HG02981 (cell line): ENCODE measurements at regions not wholly inside any gene's neighbourhood (a gene's known extent, or its start where the extent isn't known, plus 50 kb on each side); places are given as distances from the start of the nearest gene placed in this dataset.

Source experiments
- ATAC-seq: cut with Tn5 transposase; IDR thresholded peaks from one replicate; pipeline ENCODE4 v1.9.1; 2021; ENCODE audit warnings: mild to moderate bottlenecking, moderate library complexity; ENCODE audit not compliant: unreplicated experiment

DNA sequence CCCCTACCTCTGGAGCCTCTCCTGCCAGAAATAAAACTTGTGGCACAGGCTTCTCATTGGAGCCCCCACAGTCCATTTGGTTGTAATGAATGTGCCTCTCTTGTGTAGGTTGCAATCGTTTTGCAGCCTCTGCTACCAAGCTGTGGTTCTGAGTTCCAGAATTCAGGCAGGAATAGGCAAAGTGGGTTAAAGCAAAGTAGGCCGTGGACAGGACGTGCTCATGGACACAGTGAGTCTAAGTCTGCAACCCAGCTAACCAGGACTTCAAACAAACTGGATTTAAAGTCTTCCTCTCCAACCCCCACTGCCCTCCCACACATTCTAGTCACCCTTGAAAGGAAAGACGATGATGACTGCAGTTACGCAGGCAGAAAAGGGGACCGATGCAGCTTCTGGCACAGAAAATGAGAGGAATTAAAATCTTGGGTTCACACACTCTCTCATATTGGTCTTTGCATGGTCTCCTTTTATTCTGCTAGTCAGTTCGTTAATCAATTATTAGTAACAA, 260.0 kb downstream of the PIK3R1 start:
- no peak for ATAC-seq

DNA sequence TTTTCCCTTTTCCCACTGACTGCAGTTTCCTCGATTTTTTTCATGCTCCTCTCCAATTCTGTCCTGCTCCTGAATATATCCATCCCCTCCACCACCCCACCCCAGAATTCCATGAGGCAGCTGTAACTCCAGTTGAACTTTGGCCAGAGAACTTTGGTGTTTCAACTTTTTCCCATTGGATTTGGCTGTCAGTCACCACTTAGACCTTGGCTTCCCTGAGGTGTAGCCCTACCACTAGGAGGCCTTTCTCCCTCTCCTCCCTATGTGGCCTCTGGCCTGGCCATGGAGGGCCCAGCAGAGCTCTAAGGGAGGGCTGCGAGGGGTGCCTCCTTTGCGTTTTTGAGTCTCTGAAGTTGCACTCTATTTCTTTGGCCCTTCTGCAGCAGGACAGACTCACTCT, 261.3 kb downstream of the PIK3R1 start:
- no peak for ATAC-seq

DNA sequence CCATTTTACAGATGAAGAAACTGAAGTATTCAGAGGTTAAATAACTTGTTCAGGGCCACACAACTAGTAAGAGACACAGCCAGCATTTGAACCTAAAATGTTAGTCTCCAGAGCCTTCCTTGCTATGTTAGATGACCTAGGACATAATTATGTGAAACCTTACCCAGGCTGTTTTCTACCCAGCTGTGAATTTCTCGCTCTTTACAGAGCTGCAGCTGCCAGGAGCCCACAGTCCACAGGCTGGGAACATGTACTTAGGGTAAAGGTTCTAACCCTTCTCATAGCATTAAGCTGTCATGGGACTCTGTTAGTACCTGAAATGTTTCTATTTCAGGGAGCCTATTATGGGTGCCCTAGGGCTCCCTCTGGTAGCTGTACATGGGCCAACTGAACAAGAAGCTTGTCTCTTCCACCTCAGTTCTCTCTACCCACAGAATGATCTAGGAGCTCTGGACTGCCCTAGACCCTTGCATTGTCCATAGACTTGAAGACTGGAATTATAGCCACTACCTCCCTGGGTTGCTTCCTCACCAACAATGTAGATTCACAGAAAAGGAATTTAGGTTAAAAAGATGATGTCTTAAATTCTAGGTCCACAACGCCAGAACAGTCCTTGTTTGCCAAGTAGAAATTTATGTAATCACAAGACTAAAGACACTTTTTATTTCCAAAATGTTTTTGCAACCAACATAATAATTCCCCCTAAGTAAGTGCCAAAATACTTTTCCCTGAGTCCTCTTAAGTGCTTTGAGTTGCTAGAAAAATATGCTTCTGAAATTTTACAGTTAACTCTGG, 262.9 kb downstream of the PIK3R1 start:
- no peak for ATAC-seq

DNA sequence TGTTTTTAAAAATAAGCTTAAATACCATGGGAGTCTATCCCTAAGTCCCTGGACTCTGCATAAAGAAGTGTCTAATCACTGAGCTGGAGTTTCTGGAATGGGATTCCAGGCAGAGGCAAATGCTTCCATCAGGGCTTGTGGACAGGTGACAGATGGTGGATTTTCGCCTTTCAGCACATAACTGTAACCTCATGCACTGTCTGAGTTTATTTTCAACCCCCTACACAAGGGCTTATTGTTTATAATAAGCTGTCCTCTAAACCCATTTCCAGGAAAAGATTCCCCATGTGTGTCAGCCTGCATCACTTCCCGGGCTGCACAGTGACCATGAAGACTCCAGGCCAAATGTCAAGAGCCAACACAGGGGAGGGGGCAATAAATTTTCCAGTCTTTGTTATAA, 264.0 kb downstream of the PIK3R1 start:
- no peak for ATAC-seq

DNA sequence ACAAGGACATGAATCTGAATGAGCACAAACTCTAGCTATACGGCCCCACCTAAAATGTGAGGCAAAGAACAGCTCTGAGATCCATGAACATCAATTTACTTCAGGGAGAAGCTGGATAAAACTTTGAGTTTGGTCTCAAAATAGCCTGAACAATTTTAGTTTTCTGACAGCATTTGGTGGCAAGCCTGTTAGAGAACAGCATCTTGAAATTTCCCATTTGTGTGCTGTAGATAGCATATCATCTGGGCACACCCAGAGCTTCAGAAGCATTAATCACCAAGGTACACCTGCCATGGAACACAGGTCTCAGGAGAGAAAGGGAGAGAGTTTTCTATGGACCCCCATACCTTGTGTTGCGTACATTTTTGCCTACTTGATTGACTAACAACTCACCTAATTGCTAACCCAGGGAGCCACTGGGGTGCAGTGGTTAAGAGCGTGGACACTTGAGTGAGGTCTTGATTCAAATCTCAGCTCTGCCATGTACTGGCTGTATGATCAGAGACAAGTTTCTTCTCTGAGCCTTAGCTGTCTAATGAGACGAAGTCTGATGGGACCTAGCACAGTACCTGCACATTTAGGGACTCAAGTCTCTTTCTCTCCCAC, 264.9 kb downstream of the PIK3R1 start:
- no peak for ATAC-seq

DNA sequence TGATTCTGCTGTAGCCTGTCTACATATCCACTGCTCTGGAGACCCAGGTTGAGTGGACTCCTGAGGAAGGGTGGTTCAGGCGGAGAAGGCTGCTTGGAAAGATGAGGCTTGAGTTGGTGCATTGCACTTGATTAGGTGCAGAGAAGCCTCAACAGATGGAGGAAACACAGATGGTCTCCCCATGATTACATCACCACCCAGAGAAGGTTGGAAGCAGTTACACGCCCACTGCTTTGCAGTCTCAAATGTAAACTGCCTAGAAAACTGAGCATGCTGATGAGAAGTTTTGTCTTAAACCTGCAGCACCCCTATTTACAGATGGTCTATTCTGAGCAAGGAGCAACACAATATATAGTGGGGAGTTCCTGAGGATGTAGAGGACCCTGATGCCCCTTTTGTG, 266.6 kb downstream of the PIK3R1 start:
- ATAC-seq = no peak

DNA sequence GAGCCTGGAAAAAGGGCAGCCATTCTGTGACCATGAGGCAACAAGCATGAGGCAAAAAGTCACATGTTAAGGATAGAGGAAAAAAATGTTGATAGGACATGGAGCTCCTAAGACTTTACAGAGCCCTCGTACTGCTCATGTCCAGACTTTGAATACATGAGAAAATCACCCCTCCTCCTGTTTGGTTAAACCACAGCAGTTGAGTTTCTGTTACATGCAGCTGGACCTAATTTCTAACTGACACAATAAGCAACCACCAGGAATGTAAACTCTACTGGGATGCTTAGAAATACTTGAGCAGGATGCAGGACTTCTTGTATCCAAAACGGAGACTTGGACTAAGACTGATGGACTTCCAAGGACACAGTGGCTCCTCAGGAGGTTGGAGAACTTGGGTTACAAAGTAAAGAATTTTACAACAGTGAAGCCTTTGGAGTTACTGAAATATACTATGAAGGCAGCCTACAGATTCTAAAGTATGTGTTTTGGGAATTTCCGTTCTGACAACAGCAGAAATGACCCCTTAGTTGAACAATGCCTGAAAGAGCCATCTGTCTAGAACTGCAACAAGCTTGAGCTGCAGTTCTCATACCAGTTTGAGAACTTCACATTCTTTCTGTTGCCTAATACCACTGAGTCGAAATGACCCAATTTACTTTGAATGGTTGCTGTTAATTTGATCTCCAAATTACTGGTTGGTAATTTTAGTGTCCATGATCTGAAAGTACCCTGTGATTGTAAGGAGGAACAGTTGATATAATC, 268.9 kb downstream of the PIK3R1 start:
- no peak for ATAC-seq

DNA sequence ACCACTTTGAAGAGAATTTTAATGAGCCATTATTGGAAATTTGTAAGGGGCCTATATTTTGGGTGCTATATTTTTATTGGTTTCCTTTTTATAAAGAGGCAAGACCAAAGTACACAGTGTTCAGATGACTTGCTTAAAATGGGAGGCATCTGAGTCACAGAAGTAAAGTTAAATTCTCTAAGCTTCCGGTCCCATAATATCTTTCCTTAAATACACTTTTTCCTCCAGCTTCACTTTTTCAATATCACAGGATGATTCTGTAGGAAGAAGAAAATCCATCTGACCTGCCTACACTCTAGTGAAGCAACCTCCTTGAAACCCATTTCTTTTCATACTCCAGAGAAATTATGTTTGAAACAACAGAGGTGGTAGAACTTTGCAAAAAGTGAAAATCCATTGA, 274.0 kb downstream of the PIK3R1 start:
- no peak for ATAC-seq

DNA sequence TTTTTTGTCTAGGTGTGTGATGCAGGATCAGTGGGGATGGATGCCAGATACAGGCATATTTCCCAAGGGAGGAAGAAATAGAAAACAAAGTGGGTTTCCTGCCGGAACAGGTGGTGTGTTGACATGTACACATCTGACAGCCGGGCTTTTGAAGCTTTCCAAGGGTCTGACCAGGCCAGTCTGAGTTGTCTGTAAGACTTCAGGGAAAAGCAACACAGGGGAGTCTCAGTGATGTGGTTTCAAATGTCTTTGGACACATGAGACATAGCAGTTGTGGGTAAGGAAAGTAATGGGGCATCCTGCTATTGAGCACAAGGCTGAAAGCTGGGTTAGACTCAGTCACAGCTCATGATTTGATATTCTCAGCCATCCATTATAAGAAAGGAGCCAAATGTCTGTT, 274.9 kb downstream of the PIK3R1 start:
- no peak for ATAC-seq

DNA sequence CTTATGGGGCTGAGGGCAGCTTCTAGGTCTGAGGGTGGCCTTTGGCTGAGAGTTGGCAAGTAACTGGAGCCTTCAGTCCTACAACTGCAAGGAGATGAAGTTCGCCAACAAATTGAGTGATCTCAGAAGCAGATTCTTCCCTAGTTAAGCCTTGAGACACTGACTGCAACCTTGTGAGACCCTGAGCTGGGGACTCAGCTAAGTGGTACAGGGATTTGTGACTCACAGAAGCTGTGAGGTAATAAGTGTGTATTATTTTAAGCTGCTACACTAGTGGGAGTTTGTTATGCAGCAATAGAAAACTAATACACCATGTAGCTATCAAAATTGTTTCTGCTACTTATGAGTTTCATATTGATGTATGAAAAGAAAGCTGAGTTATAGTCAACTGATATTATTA, 279.2 kb downstream of the PIK3R1 start:
- ATAC-seq = no peak

DNA sequence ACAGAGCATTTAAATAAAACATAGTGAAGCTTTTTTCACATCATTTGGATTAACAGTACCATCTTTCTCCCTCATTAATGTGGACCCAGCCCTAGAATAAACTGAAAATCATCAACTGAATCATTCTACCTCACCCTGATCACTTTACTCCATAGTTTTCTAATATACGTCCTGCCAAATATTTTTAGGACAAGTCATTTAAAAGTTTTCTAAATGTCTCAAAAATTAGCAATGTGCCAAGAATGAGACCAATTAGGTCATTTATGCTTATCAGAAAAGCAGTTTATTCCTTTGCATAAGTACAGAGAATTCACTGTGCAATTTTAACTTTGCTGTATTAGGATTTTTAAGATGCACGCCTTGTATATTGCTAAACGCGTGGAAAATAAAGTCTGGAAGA, 284.4 kb downstream of the PIK3R1 start:
- ATAC-seq = no peak

DNA sequence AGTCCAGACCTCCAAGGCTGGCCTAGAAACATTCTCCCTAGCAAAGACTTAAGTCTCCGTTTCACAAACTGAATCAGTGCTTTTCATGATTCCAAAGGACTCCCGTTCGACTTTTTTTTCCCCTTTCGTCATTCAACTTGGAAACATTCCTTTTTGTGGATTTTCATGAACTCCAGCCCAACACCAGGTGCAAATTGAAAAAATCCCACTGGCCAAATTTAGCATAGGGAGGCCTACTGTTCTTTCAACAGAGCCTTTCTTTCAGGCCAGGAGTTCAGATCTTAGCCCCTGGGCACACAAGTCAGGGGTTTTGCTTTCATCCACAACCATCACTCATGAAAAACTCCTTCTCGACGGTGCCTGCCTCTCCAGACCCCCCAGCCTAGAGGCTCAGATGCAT, 285.3 kb downstream of the PIK3R1 start:
- no peak for ATAC-seq

DNA sequence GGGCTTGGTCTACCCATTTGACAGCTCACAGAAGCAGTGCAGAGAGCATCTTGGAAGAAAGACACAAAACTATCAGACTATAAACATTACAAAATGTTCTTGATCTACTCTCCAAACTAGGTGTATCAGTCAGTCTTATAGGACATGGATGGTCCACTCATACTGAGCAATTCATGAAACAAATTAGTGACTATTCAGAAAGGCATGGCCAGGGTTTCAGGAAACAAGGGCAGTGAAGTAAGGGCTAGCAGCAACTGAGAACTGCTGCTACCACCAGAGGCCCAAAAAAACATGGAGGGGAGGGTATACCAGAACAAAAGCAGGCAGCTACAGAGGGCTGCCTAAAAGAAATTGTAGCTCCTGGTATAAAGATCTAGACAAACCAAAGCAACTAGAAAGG, 287.0 kb downstream of the PIK3R1 start:
- no peak for ATAC-seq

DNA sequence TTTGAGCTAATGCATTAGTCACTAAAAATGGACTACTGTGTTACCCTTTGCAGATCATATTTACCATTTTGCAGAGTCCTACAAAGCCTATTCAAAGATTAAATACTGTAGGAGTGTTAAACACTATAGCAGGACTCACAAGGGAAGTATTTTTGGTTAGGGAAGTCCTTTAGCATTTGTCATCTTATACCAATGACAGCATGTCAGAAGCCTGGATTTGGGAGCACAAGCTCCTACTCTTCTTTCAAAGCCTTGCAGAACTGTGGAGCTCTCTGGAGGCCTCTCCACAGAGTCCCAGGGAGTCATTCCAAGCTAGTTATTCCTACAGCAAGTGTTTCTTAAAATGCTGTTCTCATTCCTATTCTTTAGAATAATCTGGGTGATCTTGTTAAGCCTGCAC, 288.8 kb downstream of the PIK3R1 start:
- no peak for ATAC-seq

DNA sequence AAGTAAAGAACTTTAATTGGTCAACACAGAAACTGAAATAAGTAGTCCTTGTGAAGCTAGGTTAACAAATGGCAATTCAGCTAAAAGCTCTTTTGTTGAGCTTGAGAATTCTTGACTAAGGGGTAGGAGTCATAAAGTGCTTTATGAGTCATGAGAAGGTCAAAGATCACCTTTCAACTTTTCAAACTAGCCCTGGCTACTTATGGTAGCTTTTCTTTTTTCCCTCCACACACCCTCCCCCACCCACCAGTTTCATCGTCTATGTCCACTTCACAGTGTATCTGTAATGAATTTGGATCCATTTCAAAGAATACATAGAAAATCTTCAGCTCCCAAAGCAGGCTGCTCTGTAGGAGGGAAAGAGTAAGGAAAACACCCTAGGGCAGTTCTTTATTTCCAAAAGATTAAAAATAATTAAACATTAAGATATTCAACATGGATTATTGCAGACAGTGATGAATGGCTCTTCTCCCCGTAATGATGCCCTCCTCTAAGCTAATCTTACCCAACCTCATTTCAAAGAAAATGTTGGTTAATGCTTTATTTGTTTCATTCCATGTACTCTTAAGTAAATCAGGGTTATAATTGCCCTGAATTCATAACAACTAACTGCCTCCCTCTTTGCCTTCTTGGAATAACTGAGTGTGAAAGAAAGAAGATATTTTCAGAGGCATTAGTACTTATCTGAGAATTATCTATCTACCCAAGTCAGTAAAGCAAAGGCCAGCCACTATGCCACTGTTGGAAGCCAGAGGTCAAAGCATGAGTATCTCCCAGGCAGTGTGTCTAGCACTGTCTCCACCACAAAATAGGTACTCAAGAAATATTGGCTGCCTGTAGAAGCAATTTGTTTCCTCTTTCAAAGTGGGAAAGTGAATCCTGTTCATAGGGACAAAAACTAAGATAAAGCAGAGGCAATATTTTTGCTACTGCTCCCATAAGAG, 290.6 kb downstream of the PIK3R1 start:
- ATAC-seq = no peak

DNA sequence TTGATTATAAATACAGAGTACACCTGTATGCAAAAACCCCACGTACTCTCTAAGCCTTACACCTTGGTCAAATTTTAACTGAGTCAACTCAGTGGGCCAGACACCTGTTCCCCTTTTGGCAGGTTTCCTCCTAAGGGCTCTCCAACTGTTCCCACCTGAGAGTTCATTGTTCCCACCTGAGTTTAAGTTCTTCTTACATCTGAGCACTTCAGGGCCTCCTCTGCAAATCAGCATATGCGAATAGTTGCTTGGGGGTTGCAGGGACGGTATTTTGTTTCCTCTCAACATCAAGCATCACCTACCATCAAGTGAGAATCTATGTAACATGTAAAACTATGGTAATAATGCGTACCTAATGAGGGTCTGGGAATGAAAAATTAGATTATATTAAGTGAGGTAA, 300.0 kb downstream of the PIK3R1 start:
- no peak for ATAC-seq

DNA sequence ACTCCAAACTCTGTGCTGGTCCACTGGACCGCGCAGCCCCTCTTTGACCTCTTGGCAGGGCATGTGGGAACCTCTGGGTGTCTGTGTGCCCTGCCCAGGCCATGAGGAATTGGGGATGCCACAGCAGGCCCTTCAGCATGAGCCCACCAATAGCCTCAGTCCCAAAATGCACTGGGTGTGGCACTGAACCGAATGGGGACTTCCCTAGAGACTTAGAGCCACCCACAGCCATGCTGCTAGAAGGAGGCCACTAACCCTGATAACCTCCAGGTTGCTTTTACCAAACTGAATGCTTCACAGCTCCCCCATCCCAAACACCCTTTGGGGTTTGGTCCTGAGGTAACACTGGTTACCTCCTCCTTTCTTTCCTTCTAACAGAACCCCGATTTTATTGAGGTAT, 302.7 kb downstream of the PIK3R1 start:
- ATAC-seq = no peak

DNA sequence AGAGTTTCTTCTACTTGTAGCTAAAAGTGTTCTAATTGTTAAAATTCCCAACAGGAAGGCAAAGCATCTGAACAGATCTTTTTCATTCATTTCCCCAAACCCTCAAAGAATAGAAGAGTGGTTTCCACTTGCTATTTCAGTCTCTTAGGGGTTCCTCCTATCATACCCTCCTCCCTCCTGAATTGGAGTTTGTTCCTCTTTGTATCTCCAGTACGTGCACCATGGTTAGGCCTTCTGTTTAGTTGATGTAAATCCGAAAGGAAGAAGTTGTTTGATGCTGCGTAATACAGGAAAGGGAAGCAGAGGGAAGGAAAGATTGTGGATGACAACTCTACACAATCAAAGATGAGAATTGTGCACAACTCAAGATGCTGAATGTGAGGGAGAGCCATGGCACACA, 303.6 kb downstream of the PIK3R1 start:
- no peak for ATAC-seq

DNA sequence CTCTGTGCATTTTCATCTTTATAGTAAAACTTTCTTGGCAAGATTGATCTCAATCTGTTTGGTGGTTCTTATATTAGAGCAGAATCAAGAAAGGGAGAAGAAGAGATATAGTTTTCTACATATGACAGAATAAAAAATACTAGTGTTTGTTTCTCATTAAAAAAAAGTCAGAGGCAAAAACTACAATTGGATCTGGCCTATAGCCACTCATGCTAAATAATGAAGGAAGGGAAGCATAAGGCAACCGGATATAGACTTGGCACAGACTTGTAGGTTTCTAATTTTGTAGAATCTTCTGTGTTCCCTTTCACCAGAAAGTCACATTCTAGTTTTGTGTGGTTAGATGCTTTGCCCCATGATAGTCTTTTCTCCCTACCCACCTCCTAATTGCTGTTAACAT, 306.2 kb downstream of the PIK3R1 start:
- ATAC-seq = no peak

DNA sequence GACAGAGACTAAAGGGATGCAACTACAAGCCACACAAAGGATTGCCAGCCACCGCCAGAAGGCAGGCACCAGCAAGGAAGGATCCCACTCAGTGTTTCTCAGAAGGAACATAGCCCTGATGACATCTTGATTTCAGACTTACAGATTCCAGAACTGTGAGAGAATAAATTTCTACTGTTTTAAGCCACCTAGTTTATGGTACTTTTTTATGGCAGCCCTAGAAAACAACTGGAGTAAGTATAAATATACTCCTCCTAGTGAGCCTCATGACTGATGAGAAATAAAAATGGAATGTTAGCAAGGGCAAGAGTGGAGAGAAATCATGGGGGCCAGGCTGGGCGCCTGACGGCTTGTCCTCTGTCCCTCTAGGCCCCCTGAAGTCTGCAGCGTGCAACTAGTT, 307.3 kb downstream of the PIK3R1 start:
- ATAC-seq = no peak

DNA sequence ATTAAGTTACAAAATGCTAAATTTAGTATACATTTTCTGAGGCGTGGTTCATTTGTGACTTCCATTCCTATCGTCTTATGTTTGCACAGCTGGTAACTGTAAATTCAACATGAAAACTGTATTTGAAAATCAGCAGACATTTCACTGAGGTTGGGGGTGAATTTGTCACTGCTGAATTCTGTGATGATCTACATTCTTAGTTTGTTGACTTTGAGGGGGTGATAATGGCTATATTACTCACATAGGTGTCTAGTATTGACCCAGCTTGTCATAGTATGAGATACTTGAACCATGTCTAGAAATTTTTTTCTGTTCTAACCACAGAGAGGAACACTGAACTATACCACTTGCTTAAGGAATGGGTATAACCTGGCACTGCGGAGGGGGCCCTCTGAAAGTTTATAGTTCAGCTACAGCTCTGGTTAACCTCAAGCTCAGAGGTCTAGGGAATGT, 313.3 kb downstream of the PIK3R1 start:
- ATAC-seq = no peak
